ENCODE measurements at regions not wholly inside any gene's neighbourhood (a gene's known extent, or its start where the extent isn't known, plus 50 kb on each side); places are given as distances from the start of the nearest gene placed in this dataset.
"Not testable (repeated sequence)": the region's sequence is repeated elsewhere in the genome, so short reads cannot be mapped to it uniquely, and the experiment has no call there.

DNA sequence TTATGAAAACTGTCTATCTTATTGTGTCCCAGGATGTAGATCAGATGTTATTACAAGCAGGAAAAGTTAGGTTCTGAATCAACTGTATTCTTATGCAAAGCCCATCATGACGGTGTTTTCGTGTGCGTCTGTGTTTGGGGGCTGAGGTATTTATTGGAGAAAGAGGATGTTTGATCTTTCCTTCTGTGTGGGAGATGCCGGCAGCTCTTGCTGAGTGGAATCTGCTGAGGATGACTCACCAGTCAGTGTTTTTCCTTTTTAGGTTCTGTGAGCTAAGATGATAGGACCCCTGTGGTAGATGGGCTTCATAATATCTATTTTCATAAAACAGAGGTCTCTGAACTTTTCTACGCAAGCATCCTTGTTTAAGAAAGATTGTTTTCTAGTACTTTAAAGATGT lies 107.1 kb downstream of the PWWP3B start:
- not testable (repeated sequence) for TF ChIP-seq ZNF274 (IDR thresholded peaks at IDR 0.05; ENCODE audit: low read depth, low read length); POLR2AphosphoS5 (IDR thresholded peaks at IDR 0.05; ENCODE audit: low read depth, low read length); EGR1 (IDR thresholded peaks at IDR 0.05; ENCODE audit: low read depth); RAD21 (IDR thresholded peaks at IDR 0.05; ENCODE audit: low read depth); TCF7L2 (IDR thresholded peaks at IDR 0.05; ENCODE audit: borderline replicate concordance, extremely low read depth, insufficient read depth, insufficient read length); JUND (IDR thresholded peaks at IDR 0.05); EZH2 (IDR thresholded peaks at IDR 0.05); YY1 (IDR thresholded peaks at IDR 0.05; ENCODE audit: extremely low read depth, insufficient replicate concordance, low read depth, low read length); POLR2A (IDR thresholded peaks at IDR 0.05; ENCODE audit: borderline replicate concordance, extremely low read depth, insufficient read depth, insufficient read length); EZH2phosphoT487 (IDR thresholded peaks at IDR 0.05; ENCODE audit: borderline replicate concordance)
- TF ChIP-seq, protein P1, sequence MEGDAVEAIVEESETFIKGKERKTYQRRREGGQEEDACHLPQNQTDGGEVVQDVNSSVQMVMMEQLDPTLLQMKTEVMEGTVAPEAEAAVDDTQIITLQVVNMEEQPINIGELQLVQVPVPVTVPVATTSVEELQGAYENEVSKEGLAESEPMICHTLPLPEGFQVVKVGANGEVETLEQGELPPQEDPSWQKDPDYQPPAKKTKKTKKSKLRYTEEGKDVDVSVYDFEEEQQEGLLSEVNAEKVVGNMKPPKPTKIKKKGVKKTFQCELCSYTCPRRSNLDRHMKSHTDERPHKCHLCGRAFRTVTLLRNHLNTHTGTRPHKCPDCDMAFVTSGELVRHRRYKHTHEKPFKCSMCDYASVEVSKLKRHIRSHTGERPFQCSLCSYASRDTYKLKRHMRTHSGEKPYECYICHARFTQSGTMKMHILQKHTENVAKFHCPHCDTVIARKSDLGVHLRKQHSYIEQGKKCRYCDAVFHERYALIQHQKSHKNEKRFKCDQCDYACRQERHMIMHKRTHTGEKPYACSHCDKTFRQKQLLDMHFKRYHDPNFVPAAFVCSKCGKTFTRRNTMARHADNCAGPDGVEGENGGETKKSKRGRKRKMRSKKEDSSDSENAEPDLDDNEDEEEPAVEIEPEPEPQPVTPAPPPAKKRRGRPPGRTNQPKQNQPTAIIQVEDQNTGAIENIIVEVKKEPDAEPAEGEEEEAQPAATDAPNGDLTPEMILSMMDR (IDR thresholded peaks at IDR 0.05 in 2 of 3, conservative IDR thresholded peaks at IDR 0.05 in 1 of 3; ENCODE audit: borderline replicate concordance in 1 of 3, insufficient read depth in 1 of 3, low read depth in 2 of 3, low read length in 2 of 3) = not testable (repeated sequence)
- TF ChIP-seq, protein P2, sequence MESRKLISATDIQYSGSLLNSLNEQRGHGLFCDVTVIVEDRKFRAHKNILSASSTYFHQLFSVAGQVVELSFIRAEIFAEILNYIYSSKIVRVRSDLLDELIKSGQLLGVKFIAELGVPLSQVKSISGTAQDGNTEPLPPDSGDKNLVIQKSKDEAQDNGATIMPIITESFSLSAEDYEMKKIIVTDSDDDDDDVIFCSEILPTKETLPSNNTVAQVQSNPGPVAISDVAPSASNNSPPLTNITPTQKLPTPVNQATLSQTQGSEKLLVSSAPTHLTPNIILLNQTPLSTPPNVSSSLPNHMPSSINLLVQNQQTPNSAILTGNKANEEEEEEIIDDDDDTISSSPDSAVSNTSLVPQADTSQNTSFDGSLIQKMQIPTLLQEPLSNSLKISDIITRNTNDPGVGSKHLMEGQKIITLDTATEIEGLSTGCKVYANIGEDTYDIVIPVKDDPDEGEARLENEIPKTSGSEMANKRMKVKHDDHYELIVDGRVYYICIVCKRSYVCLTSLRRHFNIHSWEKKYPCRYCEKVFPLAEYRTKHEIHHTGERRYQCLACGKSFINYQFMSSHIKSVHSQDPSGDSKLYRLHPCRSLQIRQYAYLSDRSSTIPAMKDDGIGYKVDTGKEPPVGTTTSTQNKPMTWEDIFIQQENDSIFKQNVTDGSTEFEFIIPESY (IDR thresholded peaks at IDR 0.05; ENCODE audit: extremely low read depth, insufficient replicate concordance, low read length) = not testable (repeated sequence)
- TF ChIP-seq, protein P3, sequence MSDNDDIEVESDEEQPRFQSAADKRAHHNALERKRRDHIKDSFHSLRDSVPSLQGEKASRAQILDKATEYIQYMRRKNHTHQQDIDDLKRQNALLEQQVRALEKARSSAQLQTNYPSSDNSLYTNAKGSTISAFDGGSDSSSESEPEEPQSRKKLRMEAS (IDR thresholded peaks at IDR 0.05) = not testable (repeated sequence)
